Occipital lobe (tissue), 1 donor: ENCODE measurements at regions not wholly inside any gene's neighbourhood (a gene's known extent, or its start where the extent isn't known, plus 50 kb on each side); places are given as distances from the start of the nearest gene placed in this dataset.
"Not testable (repeated sequence)": the region's sequence is repeated elsewhere in the genome, so short reads cannot be mapped to it uniquely, and the experiment has no call there.

Source experiments
- DNase-seq: peaks from one replicate; lab custom pipeline; 2025; lab: John Stamatoyannopoulos, UW

GRCh38 chr22:49676783-49677494, 150.7 kb downstream of the BRD1 start:
- DNase-seq, result no peak

- DNase-seq, result no peak
Observed at GRCh38 chr22:49676230-49676629, 151.4 kb downstream of the BRD1 start.

GRCh38 chr22:49674479-49675050, 153.1 kb downstream of the BRD1 start:
- DNase-seq, result no peak

GRCh38 chr22:49673048-49673447, 154.6 kb downstream of the BRD1 start:
- no peak for DNase-seq

GRCh38 chr22:49672014-49672516, 155.6 kb downstream of the BRD1 start:
- no peak for DNase-seq

- DNase-seq, result no peak
Observed at GRCh38 chr22:49671331-49672013, 156.2 kb downstream of the BRD1 start.

- no peak for DNase-seq
Observed at GRCh38 chr22:49670456-49671330, 157.0 kb downstream of the BRD1 start.

- DNase-seq, result not testable (repeated sequence)
Observed at GRCh38 chr22:49669969-49670455, 157.7 kb downstream of the BRD1 start.

- DNase-seq, result not testable (repeated sequence)
Observed at GRCh38 chr22:49669427-49669968, 158.2 kb downstream of the BRD1 start.

- no peak for DNase-seq
Observed at GRCh38 chr22:49668402-49668801, 159.3 kb downstream of the BRD1 start.

- no peak for DNase-seq
Observed at GRCh38 chr22:49667236-49667635, 160.4 kb downstream of the BRD1 start.

- no peak for DNase-seq
Observed at GRCh38 chr22:49666146-49666809, 161.4 kb downstream of the BRD1 start.

- DNase-seq, result no peak
Observed at GRCh38 chr22:49664891-49665290, 162.8 kb downstream of the BRD1 start.

GRCh38 chr22:49664371-49664881, 163.2 kb downstream of the BRD1 start:
- peak; percentile 56 for DNase-seq

- DNase-seq, result no peak
Observed at GRCh38 chr22:49663823-49664222, 163.8 kb downstream of the BRD1 start.

- DNase-seq, result no peak
Observed at GRCh38 chr22:49663311-49663711, 164.4 kb downstream of the BRD1 start.

GRCh38 chr22:49662681-49663080, 165.0 kb downstream of the BRD1 start:
- no peak for DNase-seq

- DNase-seq, result no peak
Observed at GRCh38 chr22:49660794-49661781, 166.6 kb downstream of the BRD1 start.

- DNase-seq, result no peak
Observed at GRCh38 chr22:49660321-49660720, 167.4 kb downstream of the BRD1 start.
